HG03097 (cell line): ENCODE measurements at regions not wholly inside any gene's neighbourhood (a gene's known extent, or its start where the extent isn't known, plus 50 kb on each side); places are given as distances from the start of the nearest gene placed in this dataset.

ENCODE experiments used
- ATAC-seq: cut with Tn5 transposase; IDR thresholded peaks from one replicate; pipeline ENCODE4 v1.9.1; 2021; ENCODE audit not compliant: unreplicated experiment, low FRiP score

- ATAC-seq: no peak
These were observed 54.0 kb upstream of the CCN2 start for GRCh38 chr6:132005178-132005577.

GRCh38 chr6:132004668-132005067 is 53.5 kb upstream of the CCN2 start:
- no peak for ATAC-seq

GRCh38 chr6:132003516-132004178 is 52.5 kb upstream of the CCN2 start:
- no peak for ATAC-seq
